Activated CD8-positive, alpha-beta memory T cell treated with anti-CD3 and anti-CD28 coated beads, Interleukin-2, amount 50 U/mL, for 48 hours (primary cell): ENCODE measurements at regions not wholly inside any gene's neighbourhood (a gene's known extent, or its start where the extent isn't known, plus 50 kb on each side); places are given as distances from the start of the nearest gene placed in this dataset.

Source experiments
- DNase-seq: peaks from one replicate; pipeline ENCODE4 v3.0.0-alpha.2; 2020

GRCh38 chr2:57987835-57988573 is 58.6 kb upstream of the VRK2 start:
- no peak for DNase-seq

GRCh38 chr2:57990118-57990725 is 56.4 kb upstream of the VRK2 start:
- DNase-seq, result no peak
